ENCODE measurements at regions not wholly inside any gene's neighbourhood (a gene's known extent, or its start where the extent isn't known, plus 50 kb on each side); places are given as distances from the start of the nearest gene placed in this dataset.

GRCh38 chr6:137783710-137784109, 83.3 kb upstream of the TNFAIP3 start (continued):
- TF ChIP-seq TSHZ2 (CRISPR knock-in tag; IDR thresholded peaks at IDR 0.05) (no peak), TCF4 (CRISPR knock-in tag; IDR thresholded peaks at IDR 0.05; ENCODE audit: borderline replicate concordance) (no peak), CREB5 (CRISPR knock-in tag; IDR thresholded peaks at IDR 0.05; ENCODE audit: low read depth) (no peak), ZFP30 (CRISPR knock-in tag; IDR thresholded peaks at IDR 0.05) (no peak), ZNF565 (CRISPR knock-in tag; conservative IDR thresholded peaks at IDR 0.05; ENCODE audit: low read depth) (no peak), GLIS3 (CRISPR knock-in tag; IDR thresholded peaks at IDR 0.05) (no peak)

DNA sequence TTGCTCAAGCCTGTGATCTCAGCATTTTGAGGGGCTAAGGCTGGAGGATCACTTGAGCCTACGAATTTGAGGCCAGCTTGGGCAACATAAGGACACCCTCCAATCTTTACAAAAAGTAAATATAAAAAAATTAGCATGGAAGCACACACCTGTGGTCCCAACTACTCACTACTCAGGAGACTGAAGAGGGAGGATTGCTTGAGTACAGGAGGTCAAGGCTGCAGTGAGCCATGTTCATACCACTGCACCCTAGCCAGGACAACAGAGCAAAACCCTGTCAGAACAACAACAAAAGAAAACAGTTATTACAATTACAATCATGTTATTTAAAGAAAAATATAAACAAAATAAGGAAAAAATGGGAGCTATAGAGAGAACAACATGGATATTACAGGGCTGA, 82.5 kb upstream of the TNFAIP3 start:
- no peak for TF ChIP-seq TSHZ2 (CRISPR knock-in tag; IDR thresholded peaks at IDR 0.05)
- no peak for TF ChIP-seq CREB5 (CRISPR knock-in tag; IDR thresholded peaks at IDR 0.05; ENCODE audit: low read depth)
- no peak for TF ChIP-seq ISL1 (CRISPR knock-in tag; IDR thresholded peaks at IDR 0.05)
- no peak for TF ChIP-seq ZC3H10 (CRISPR knock-in tag; IDR thresholded peaks at IDR 0.05)
- TF ChIP-seq GLIS3 (CRISPR knock-in tag; IDR thresholded peaks at IDR 0.05): no peak
- no peak for TF ChIP-seq ZFP3 (CRISPR knock-in tag; IDR thresholded peaks at IDR 0.05)
- TF ChIP-seq ZNF565 (CRISPR knock-in tag; conservative IDR thresholded peaks at IDR 0.05; ENCODE audit: low read depth): no peak
- no peak for TF ChIP-seq TOX (CRISPR knock-in tag; IDR thresholded peaks at IDR 0.05; ENCODE audit: borderline replicate concordance)
- TF ChIP-seq POU6F1 (CRISPR knock-in tag; IDR thresholded peaks at IDR 0.05; ENCODE audit: borderline replicate concordance, low read depth): no peak
- TF ChIP-seq ZNF8 (CRISPR knock-in tag; IDR thresholded peaks at IDR 0.05): no peak
- TF ChIP-seq PATZ1 (CRISPR knock-in tag; IDR thresholded peaks at IDR 0.05; ENCODE audit: borderline replicate concordance): no peak
- TF ChIP-seq CSRNP3 (CRISPR knock-in tag; IDR thresholded peaks at IDR 0.05): no peak
- no peak for TF ChIP-seq BACH2 (CRISPR knock-in tag; IDR thresholded peaks at IDR 0.05; ENCODE audit: borderline replicate concordance)
- TF ChIP-seq TCF4 (CRISPR knock-in tag; IDR thresholded peaks at IDR 0.05; ENCODE audit: borderline replicate concordance): no peak
- no peak for TF ChIP-seq ARNTL (CRISPR knock-in tag; IDR thresholded peaks at IDR 0.05; ENCODE audit: borderline replicate concordance, low read depth)
- TF ChIP-seq RARB (CRISPR knock-in tag; IDR thresholded peaks at IDR 0.05): no peak
- no peak for TF ChIP-seq ESRRG (CRISPR knock-in tag; IDR thresholded peaks at IDR 0.05)
- TF ChIP-seq CSDC2 (CRISPR knock-in tag; IDR thresholded peaks at IDR 0.05): no peak
- TF ChIP-seq OSR1 (CRISPR knock-in tag; IDR thresholded peaks at IDR 0.05): no peak
- TF ChIP-seq PPARA (CRISPR knock-in tag; IDR thresholded peaks at IDR 0.05; ENCODE audit: borderline replicate concordance): no peak
- no peak for ATAC-seq
